Activated CD4-positive, alpha-beta memory T cell treated with anti-CD3 and anti-CD28 coated beads for 36 hours (primary cell): ENCODE measurements at regions not wholly inside any gene's neighbourhood (a gene's known extent, or its start where the extent isn't known, plus 50 kb on each side); places are given as distances from the start of the nearest gene placed in this dataset.
"Not testable (repeated sequence)": the region's sequence is repeated elsewhere in the genome, so short reads cannot be mapped to it uniquely, and the experiment has no call there.

ENCODE experiments used
- CTCF ChIA-PET: fragments of 350-600 bp; sonication (Branson Sonifier 250); formaldehyde crosslinking; loops from one replicate; lab custom pipeline; 2021; ENCODE audit warnings: antibody characterized with exemption, inconsistent platforms; lab: Charles Lee
- POLR2A ChIA-PET: fragments of 350-600 bp; sonication (Branson Sonifier 250); formaldehyde crosslinking; loops from one replicate; lab custom pipeline; 2021; ENCODE audit warnings: antibody characterized with exemption; lab: Charles Lee
- DNase-seq: peaks from one replicate; pipeline ENCODE4 v3.0.0-alpha.2; 2020
- H3K27ac Mint-ChIP-seq: one replicate; pipeline ENCODE4 v1.8.0; 2021; ENCODE audit warnings: mixed read lengths
- H3K27me3 Mint-ChIP-seq: one replicate; pipeline ENCODE4 v1.8.0; 2021; ENCODE audit warnings: mixed read lengths
- H3K36me3 Mint-ChIP-seq: one replicate; pipeline ENCODE4 v1.8.0; 2021; ENCODE audit warnings: mixed read lengths
- H3K4me1 Mint-ChIP-seq: one replicate; pipeline ENCODE4 v1.8.0; 2021; ENCODE audit warnings: low read depth, mixed read lengths
- H3K4me3 Mint-ChIP-seq: one replicate; pipeline ENCODE4 v1.8.0; 2021; ENCODE audit warnings: mild to moderate bottlenecking, mixed read lengths
- H3K9me3 Mint-ChIP-seq: one replicate; pipeline ENCODE4 v1.8.0; 2021; ENCODE audit warnings: mixed read lengths
- intact Hi-C: fragments of 100-400 bp; cut with micrococcal nuclease; formaldehyde crosslinking; loops from one replicate; pipeline ENCODE4 v1.15.1; 2023

DNA sequence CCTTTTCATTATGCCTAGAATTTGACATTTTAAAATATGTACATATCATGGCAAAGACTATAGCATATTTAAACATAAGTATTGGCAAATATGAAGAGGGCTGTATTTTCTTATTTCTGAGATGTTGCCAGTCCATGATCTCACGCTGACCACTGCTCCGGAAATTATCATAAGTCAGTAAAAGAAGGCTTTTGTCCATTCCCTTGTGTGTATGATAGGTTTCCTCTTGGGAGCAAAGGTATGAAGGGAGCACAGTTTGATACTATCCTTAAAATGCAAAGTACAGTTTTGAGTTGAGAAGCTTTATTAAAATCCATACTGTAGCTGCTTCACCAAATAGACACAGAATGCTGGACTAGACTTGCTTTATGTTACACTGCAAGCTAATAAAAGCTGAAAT is 52.6 kb upstream of the AGA start:
- Mint-ChIP-seq H3K4me3 (no peak overlapping the region), H3K9me3 (no peaks in the 10 kb centered on the region), H3K36me3 (no peaks in the 10 kb centered on the region), H3K4me1 (no peaks in the 10 kb centered on the region), H3K27ac (no peak overlapping the region), H3K27me3 (no peaks in the 10 kb centered on the region)
- ChIA-PET POLR2A (interaction anchor here (2.0 kb wide), 1 partner anchor 22 kb away, joined by 4 read pairs; no protein-coding TSS in a partner anchor), CTCF (no interaction called here)
- intact Hi-C loops = no loop called here
- DNase-seq = no peak

- POLR2A ChIA-PET, H3K9me3 Mint-ChIP-seq, intact Hi-C loops: not testable (repeated sequence)
Measured at GRCh38 chr4:177495626-177496025, 53.4 kb upstream of the AGA start.

GRCh38 chr4:177499537-177499936 is 57.3 kb upstream of the AGA start:
- no peaks in the 10 kb centered on the region for H3K27me3 Mint-ChIP-seq
- H3K36me3 Mint-ChIP-seq = peaks cover 1% of the 10 kb centered on the region
- no peaks in the 10 kb centered on the region for H3K4me1 Mint-ChIP-seq
- ChIA-PET CTCF (no interaction called here), POLR2A (no interaction called here)
- H3K9me3 Mint-ChIP-seq = no peaks in the 10 kb centered on the region
- intact Hi-C loops = no loop called here
- no peak overlapping the region for H3K4me3 Mint-ChIP-seq
- DNase-seq = no peak
- H3K27ac Mint-ChIP-seq = no peak overlapping the region

More at GRCh38 chr4:177495626-177496025, 53.4 kb upstream of the AGA start:
- H3K36me3 Mint-ChIP-seq, DNase-seq, H3K27me3 Mint-ChIP-seq, H3K4me3 Mint-ChIP-seq, CTCF ChIA-PET, H3K4me1 Mint-ChIP-seq, H3K27ac Mint-ChIP-seq: not testable (repeated sequence)

DNA sequence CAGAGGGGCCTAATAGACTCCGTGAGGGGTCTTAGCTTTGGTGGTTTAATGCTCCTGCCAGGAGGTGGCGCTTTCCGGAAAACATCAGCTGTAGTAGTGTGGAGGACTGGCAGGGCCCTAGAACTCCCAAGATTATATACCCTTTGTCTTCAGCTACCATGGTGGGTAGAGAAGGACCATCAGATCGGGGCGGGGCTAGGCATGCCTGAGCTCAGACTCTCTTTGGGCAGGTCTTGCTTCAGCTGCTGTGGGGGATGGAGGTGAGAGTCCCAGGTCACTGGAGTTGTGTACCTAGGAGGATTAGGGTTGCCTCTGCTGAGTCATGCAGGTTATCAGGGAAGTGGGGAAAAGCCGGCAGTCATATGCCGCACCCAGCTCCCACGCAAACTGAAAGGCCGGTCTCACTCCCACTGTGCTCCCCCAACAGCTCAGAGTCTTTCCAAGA is 63.0 kb upstream of the AGA start:
- intact Hi-C loops = no loop called here
- Mint-ChIP-seq H3K36me3 (peaks cover 3% of the 10 kb centered on the region), H3K4me1 (no peaks in the 10 kb centered on the region), H3K4me3 (no peak overlapping the region), H3K27ac (no peak overlapping the region), H3K27me3 (no peaks in the 10 kb centered on the region), H3K9me3 (no peaks in the 10 kb centered on the region)
- DNase-seq = no peak
- POLR2A ChIA-PET = no interaction called here
- CTCF ChIA-PET = no interaction called here

DNA sequence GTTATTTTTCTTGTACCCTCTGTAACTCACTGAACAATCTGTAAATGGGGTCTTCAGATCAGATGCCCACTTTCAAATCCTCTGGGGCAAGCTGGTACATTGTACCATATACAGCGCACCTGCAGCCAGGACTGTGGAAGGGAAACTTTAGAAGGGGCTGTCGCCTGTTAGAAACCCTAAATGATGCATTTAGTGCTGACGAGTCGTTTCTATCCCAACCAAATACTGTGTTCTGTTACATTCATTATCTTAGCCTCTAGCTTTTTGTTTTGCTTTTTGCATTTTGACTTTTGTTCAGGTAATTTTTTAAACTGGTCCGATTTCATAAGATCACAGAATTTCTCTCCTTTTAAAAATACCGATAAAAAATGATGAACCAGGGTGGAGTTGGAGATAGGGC is 66.4 kb upstream of the AGA start:
- peaks cover 2% of the 10 kb centered on the region for H3K36me3 Mint-ChIP-seq
- ChIA-PET CTCF (no interaction called here), POLR2A (no interaction called here)
- intact Hi-C loops = no loop called here
- no peaks in the 10 kb centered on the region for H3K4me1 Mint-ChIP-seq
- no peak for DNase-seq
- no peaks in the 10 kb centered on the region for H3K9me3 Mint-ChIP-seq
- no peak overlapping the region for H3K27ac Mint-ChIP-seq
- H3K4me3 Mint-ChIP-seq = no peak overlapping the region
- no peaks in the 10 kb centered on the region for H3K27me3 Mint-ChIP-seq

DNA sequence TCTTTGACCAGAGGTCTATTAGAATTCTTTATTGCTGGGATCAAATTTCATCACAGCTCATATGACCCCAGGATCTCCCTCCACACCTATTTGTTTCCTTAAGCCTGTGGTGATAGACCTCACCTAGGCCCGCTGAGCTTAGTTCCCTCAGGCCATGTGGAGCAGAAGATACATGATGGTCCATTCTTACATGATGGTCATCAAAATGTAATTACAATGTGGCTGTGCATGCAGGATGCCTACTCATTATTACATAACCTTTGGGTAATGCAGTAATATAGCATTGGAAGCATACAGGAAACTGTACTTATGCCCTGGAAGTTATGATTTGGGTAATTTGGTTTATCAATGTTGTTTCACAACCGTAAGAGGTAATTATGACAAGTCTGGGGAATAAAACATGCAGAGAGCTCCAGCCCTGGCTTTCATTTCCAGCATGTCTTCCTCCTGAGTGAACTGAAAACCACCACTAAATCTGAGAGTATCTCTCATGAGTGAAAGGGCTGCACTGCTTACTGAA is 67.0 kb upstream of the AGA start:
- Mint-ChIP-seq H3K9me3 (no peaks in the 10 kb centered on the region), H3K36me3 (peaks cover 2% of the 10 kb centered on the region), H3K4me1 (no peaks in the 10 kb centered on the region), H3K27me3 (no peaks in the 10 kb centered on the region), H3K4me3 (no peak overlapping the region), H3K27ac (no peak overlapping the region)
- intact Hi-C loops = no loop called here
- POLR2A ChIA-PET = no interaction called here
- DNase-seq = no peak
- CTCF ChIA-PET = no interaction called here

GRCh38 chr4:177511611-177512010 is 69.4 kb upstream of the AGA start:
- Mint-ChIP-seq H3K9me3 (no peaks in the 10 kb centered on the region), H3K4me3 (no peak overlapping the region), H3K36me3 (no peaks in the 10 kb centered on the region), H3K4me1 (no peaks in the 10 kb centered on the region), H3K27ac (no peak overlapping the region), H3K27me3 (no peaks in the 10 kb centered on the region)
- ChIA-PET CTCF (no interaction called here), POLR2A (no interaction called here)
- intact Hi-C loops = no loop called here
- no peak for DNase-seq

DNA sequence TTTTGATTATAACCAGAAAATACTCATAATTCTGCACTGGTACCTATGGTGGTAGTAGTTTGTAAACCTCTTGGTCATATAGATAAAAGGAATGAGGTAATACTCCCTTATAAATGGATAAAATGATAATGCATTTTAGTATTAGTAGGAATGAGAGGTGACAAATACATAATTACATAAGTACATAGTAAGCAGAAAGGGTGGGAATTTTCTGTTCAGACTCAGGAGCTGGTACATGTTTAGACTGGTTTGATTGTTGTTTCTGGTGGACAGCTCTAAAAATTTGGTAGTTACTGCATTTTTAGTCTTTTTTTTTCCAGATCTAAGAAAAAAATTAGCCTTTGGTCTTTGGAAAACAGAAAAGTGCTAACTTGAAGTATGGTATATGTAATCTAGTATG is 70.4 kb upstream of the AGA start:
- ChIA-PET CTCF (no interaction called here), POLR2A (no interaction called here)
- Mint-ChIP-seq H3K9me3 (no peaks in the 10 kb centered on the region), H3K4me3 (no peak overlapping the region), H3K27me3 (no peaks in the 10 kb centered on the region), H3K4me1 (no peaks in the 10 kb centered on the region), H3K27ac (no peak overlapping the region), H3K36me3 (no peaks in the 10 kb centered on the region)
- intact Hi-C loops = no loop called here
- no peak for DNase-seq

DNA sequence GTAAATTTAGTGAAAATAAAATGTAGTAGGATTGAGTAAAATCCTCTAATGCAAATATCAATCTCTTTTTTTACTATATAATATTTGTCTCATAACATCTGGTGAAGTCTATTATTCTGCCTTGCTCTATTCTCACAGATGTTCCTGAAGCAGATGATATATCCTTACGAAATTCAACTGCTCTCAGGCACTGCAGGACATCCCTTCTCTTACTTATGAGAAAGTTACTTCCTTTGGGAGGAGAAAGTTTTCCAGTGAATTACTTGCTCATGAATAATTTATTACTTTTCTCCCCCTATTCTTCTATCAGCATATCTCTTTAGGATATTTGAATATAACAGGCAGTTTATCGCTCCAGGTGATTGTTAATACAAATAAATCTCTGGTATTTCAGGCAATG is 75.6 kb upstream of the AGA start:
- Mint-ChIP-seq H3K9me3 (peaks cover 9% of the 10 kb centered on the region), H3K36me3 (no peaks in the 10 kb centered on the region), H3K4me3 (no peak overlapping the region), H3K4me1 (no peaks in the 10 kb centered on the region), H3K27ac (no peak overlapping the region), H3K27me3 (no peaks in the 10 kb centered on the region)
- CTCF ChIA-PET = no interaction called here
- POLR2A ChIA-PET = no interaction called here
- intact Hi-C loops = no loop called here
- no peak for DNase-seq

DNA sequence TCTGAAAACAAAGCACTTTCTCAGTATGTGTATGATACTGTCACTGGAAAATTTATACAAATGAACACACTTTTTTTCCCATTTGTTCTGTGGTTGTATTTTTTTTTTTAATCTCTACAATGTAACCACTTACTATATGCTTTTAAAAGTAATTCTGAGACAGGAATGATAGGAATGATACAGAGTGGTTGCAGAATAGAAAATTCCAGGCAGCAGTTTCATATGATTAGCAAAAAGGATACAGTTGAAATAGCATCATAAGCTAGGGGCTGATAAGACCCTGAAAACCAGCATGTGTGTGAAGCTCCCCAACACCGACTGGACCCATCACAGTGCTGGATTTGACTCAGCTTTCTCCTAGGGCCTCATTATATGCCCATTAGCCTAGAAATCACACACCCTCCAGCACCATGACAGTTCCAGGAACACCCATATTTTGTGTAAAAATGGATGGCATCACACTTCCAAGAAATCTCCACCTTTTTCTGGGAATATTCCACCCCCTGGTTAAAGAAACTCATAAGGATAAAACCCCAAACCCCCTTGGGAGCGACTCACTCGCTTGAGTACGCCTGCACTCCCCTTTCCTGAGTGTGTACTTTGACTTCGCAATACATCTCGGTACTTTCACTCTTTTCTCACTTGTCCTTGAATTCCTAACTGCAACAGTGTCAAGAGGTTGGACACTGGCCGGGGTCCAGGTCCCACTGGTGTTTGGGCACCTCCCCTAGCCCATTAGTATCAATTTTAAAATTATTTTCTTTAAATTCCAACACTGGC is 77.4 kb upstream of the AGA start:
- POLR2A ChIA-PET = no interaction called here
- DNase-seq = no peak
- Mint-ChIP-seq H3K4me1 (no peaks in the 10 kb centered on the region), H3K36me3 (no peaks in the 10 kb centered on the region), H3K4me3 (no peak overlapping the region), H3K9me3 (peaks cover 9% of the 10 kb centered on the region), H3K27me3 (no peaks in the 10 kb centered on the region), H3K27ac (no peak overlapping the region)
- CTCF ChIA-PET = no interaction called here
- intact Hi-C loops = no loop called here

DNA sequence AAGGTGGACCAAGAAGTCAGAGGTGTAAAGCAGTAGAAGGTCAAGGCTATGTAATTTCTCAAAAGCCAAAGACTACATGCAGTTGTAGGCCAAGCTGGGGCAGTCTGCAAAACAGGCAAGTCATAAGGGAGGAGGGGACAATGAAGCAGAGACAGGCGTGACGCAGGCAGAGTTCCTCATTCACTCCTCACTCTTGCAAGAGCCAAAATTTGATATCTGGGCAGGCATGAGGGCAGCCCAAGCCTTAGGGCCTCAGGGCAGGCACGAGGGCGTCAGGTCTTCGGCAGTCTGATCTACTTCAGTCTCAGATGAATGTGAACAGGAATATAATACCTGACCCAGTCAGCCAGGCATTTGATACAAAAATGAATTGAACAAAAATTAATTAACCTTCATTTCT is 86.4 kb upstream of the AGA start:
- ChIA-PET CTCF (no interaction called here), POLR2A (no interaction called here)
- intact Hi-C loops = no loop called here
- Mint-ChIP-seq H3K9me3 (no peaks in the 10 kb centered on the region), H3K36me3 (no peaks in the 10 kb centered on the region), H3K27ac (no peak overlapping the region), H3K27me3 (no peaks in the 10 kb centered on the region), H3K4me1 (no peaks in the 10 kb centered on the region), H3K4me3 (no peak overlapping the region)
- DNase-seq = no peak

- no peak overlapping the region for H3K27ac Mint-ChIP-seq
- no peak overlapping the region for H3K4me3 Mint-ChIP-seq
- ChIA-PET POLR2A (no interaction called here), CTCF (no interaction called here)
- H3K4me1 Mint-ChIP-seq = no peaks in the 10 kb centered on the region
- no peaks in the 10 kb centered on the region for H3K27me3 Mint-ChIP-seq
- intact Hi-C loops = no loop called here
- no peaks in the 10 kb centered on the region for H3K9me3 Mint-ChIP-seq
- DNase-seq = no peak
- H3K36me3 Mint-ChIP-seq = no peaks in the 10 kb centered on the region
Measured at GRCh38 chr4:177530561-177530960, 88.3 kb upstream of the AGA start.

GRCh38 chr4:177532358-177532757 is 90.1 kb upstream of the AGA start:
- Mint-ChIP-seq H3K27ac (no peak overlapping the region), H3K27me3 (no peaks in the 10 kb centered on the region), H3K36me3 (no peaks in the 10 kb centered on the region), H3K4me1 (no peaks in the 10 kb centered on the region), H3K4me3 (no peak overlapping the region), H3K9me3 (no peaks in the 10 kb centered on the region)
- ChIA-PET CTCF (no interaction called here), POLR2A (no interaction called here)
- no peak for DNase-seq
- intact Hi-C loops = no loop called here
